ENCODE measurements at regions not wholly inside any gene's neighbourhood (a gene's known extent, or its start where the extent isn't known, plus 50 kb on each side); places are given as distances from the start of the nearest gene placed in this dataset.
"Not testable (repeated sequence)": the region's sequence is repeated elsewhere in the genome, so short reads cannot be mapped to it uniquely, and the experiment has no call there.

DNA sequence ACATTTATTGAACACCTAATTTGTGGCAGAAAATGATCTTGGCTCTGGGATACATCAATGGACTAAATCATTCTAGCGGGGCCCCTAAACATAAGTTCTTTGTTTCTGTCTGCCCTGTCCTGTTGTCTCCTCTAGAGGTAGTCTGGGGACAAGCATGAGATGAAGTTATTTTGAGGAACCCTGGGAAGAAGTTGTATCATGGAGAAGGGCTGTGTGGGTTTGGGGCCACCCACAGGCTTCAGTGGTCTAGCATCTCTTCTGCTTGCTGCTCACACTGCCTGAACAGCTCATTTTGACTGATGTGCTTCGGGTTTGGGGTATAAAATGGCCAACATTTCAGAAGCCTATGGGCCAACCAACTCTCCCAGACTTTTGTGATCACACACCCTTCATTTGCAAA is 50.3 kb upstream of the OSBPL11 start:
- no peaks in the 10 kb centered on the region for H3K9me3 ChIP-seq (ENCODE audit: control insufficient read depth, insufficient read depth, low read length)
- no peak overlapping the region for H3K9ac ChIP-seq (ENCODE audit: low read depth, low read length)
- H3K36me3 ChIP-seq (ENCODE audit: insufficient read depth, low read length) = no peaks in the 10 kb centered on the region
- peaks cover 3% of the 10 kb centered on the region; the same call in 1 of the 2 replicates for H3K4me1 ChIP-seq (ENCODE audit: insufficient read depth, low read length)

DNA sequence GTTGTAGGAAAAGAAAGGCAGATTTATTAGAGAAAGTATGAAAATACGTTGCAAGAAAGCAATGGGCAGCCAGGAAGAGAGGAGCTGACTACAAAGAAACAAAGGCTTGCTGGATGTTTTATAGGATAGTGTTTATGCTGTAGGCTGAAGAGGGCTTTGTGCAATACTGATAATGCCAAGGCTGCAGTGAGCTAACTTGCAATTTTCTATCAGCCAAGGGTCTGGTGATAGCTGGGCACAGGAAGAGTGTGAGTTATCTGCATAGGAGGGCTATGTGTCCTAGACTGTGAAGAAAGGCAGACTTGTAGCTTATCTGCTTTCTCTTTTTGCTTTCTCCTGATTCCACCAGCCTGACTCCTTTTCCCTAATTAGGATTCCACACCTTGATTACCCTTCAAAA is 51.3 kb upstream of the OSBPL11 start:
- no peaks in the 10 kb centered on the region for H3K36me3 ChIP-seq (ENCODE audit: insufficient read depth, low read length)
- no peak overlapping the region for H3K9ac ChIP-seq (ENCODE audit: low read depth, low read length)
- H3K9me3 ChIP-seq (ENCODE audit: control insufficient read depth, insufficient read depth, low read length) = no peaks in the 10 kb centered on the region
- H3K4me1 ChIP-seq (ENCODE audit: insufficient read depth, low read length) = peaks cover 11% of the 10 kb centered on the region

DNA sequence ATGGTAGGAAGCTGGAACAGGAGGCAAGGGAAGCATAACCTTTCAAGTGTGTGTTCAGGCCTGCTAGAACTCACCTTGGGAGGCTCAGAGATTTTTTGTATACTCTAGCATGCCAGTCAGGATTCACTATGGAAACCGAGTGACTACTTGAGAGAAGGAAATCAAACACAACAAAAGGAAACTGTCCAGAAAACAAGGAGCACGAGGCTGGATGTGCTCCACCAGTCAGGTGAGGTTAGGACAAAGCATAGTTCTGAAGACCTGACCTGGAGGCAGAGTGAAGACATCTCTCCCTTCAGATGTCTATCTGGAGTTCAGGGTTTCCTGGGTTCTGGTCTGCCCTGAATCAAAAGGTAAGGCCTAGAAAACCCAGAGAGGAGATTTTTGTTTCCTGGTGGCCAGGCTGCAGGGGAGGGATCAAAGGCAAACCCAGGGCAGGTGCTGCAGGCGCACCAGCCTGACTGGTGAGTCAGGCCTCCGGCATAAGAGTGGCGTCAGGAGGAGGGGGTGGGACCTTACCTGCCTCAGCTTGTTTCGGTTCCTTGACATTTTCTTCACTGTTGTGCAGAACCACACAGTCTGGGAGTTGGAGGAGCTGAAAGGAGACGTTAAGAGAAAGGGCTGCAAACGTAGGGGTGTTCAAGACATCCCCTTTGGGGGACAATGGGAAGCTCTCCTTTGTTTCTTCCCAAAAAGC is 52.2 kb upstream of the OSBPL11 start:
- Histone ChIP-seq H3K4me1 (ENCODE audit: insufficient read depth, low read length) (peaks cover 12% of the 10 kb centered on the region), H3K9me3 (ENCODE audit: control insufficient read depth, insufficient read depth, low read length) (no peaks in the 10 kb centered on the region), H3K9ac (ENCODE audit: low read depth, low read length) (no peak overlapping the region), H3K36me3 (ENCODE audit: insufficient read depth, low read length) (no peaks in the 10 kb centered on the region)

DNA sequence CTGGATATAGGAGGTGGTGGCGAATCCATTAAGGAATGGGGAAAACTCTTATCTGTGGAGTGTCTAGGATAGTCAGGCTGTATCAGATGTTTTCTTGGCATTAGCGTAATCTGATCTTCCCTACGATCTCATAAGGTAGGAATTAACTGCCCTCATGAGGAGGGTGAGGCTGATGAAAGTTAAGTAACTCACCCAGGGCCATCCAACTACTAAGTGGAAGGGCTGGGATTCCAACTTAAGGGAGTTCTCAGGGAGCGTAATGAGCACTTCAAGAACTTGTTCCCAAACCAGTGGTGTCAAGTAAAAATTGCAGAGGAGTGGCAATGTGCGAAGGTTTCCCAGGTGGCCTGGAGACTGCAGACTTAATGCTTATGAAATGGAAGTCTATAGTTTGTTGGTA is 55.9 kb upstream of the OSBPL11 start:
- H3K4me1 ChIP-seq (ENCODE audit: insufficient read depth, low read length) = peaks cover 12% of the 10 kb centered on the region
- H3K36me3 ChIP-seq (ENCODE audit: insufficient read depth, low read length) = no peaks in the 10 kb centered on the region
- H3K9me3 ChIP-seq (ENCODE audit: control insufficient read depth, insufficient read depth, low read length) = no peaks in the 10 kb centered on the region
- no peak overlapping the region for H3K9ac ChIP-seq (ENCODE audit: low read depth, low read length)

DNA sequence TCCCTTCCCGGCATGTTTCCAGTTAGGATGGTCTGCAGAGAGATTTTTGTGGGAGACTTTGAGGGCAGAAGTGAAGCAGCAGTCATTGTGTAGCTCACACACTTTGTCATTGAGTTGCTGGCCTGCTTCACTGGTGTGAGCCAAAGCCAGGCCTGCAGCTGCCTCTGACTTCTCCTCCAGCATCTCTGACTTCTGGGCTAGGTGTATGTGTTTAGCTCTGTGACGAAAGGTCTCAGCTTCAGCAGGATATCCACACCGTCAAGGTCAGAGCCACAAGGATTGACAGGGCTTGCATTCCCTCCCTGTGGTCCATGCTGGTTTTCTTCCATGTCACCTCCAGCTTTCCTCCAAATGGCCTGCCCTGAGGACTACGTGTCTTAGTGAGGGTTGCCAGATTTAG is 57.1 kb upstream of the OSBPL11 start:
- H3K9ac ChIP-seq (ENCODE audit: low read depth, low read length) = no peak overlapping the region
- H3K36me3 ChIP-seq (ENCODE audit: insufficient read depth, low read length) = no peaks in the 10 kb centered on the region
- H3K9me3 ChIP-seq (ENCODE audit: control insufficient read depth, insufficient read depth, low read length) = no peaks in the 10 kb centered on the region
- H3K4me1 ChIP-seq (ENCODE audit: insufficient read depth, low read length) = peaks cover 12% of the 10 kb centered on the region

DNA sequence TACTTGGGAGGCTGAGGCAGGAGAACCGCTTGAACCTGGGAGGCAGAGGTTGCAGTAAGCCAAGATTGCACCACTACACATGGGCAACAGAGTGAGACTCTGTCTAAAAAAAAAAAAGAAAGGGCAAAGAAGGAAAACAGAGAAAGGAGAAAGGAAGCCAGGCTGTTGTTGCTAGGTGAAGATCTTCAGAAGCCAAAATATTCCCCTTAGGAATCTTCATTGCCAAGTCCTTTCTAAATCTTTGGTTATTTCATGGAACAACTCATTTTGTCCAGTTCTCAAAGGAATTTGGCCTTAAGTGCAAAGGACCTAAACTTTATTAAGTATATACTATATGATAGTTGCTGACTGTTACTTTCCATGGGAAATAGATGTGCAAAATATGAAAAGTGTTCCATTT is 59.2 kb upstream of the OSBPL11 start:
- Histone ChIP-seq H3K9ac (ENCODE audit: low read depth, low read length) (no peak overlapping the region), H3K36me3 (ENCODE audit: insufficient read depth, low read length) (no peaks in the 10 kb centered on the region), H3K4me1 (ENCODE audit: insufficient read depth, low read length) (peaks cover 9% of the 10 kb centered on the region), H3K9me3 (ENCODE audit: control insufficient read depth, insufficient read depth, low read length) (peaks cover 4% of the 10 kb centered on the region; the same call in 1 of the 2 replicates)

DNA sequence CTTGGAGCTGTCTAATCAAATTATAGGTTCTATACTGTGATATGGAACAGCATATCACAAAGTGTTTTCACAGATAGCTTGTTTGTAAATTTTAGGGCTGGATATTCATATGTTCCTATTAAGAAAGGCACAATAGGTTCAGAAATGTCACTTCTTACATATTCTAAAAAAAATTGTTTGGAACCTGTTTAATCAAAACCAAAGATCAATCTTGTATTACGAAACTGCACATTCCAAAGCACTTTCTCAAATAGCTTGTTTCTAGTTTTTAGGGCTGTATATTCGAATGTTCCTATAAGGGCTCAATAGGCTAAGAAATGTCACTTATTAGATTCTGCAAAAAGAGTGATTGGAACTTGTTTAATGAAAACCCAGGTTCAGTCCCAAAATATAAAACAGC is 67.4 kb upstream of the OSBPL11 start:
- no peak overlapping the region for H3K9ac ChIP-seq (ENCODE audit: low read depth, low read length)
- no peaks in the 10 kb centered on the region for H3K4me1 ChIP-seq (ENCODE audit: insufficient read depth, low read length)
- H3K36me3 ChIP-seq (ENCODE audit: insufficient read depth, low read length) = no peaks in the 10 kb centered on the region
- peaks cover 9% of the 10 kb centered on the region; the same call in 1 of the 2 replicates for H3K9me3 ChIP-seq (ENCODE audit: control insufficient read depth, insufficient read depth, low read length)

DNA sequence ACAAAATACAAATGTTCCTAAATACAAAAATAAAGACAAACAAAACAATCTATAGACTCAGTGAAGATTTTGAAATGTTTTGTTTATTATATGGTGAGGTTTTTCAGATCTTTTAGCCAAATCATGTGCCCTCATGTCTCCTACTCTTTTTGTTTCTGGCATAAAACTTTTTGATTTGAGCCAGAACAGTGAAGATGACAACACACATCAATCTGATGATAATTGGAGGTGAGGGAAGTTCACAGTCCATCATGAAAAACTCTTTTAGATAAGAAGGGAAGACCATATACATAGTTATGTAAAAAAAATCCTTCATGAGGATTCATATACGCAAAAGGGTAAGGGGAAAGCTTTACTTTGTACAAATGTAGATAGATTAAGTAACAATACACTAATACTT is 75.1 kb upstream of the OSBPL11 start:
- H3K9me3 ChIP-seq (ENCODE audit: control insufficient read depth, insufficient read depth, low read length) = no peaks in the 10 kb centered on the region

DNA sequence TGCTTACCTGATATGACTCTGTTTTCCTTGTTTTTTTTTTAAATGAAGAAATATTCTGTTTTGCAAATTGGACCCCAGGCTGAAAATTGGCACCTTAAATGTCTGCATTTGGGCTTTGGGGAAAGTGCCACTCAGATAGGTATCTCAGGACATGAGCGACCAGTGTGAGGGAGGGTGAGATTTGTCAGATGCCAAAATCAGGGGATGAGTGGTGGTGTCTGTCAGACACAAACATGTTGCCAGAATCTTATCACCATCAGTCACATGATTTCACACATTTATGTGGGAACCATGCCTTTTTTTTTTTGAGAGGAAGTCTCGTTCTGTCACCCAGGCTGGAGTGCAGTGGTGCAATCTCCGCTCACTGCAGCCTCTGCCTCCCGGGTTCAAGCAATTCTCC is 75.6 kb upstream of the OSBPL11 start:
- Histone ChIP-seq H3K9ac (ENCODE audit: low read depth, low read length) (no peak overlapping the region), H3K4me1 (ENCODE audit: insufficient read depth, low read length) (peaks cover 3% of the 10 kb centered on the region; the same call in 1 of the 2 replicates), H3K36me3 (ENCODE audit: insufficient read depth, low read length) (no peaks in the 10 kb centered on the region), H3K9me3 (ENCODE audit: control insufficient read depth, insufficient read depth, low read length) (no peaks in the 10 kb centered on the region)

More for the DNA sequence above, 75.1 kb upstream of the OSBPL11 start:
- Histone ChIP-seq H3K4me1 (ENCODE audit: insufficient read depth, low read length) (no peaks in the 10 kb centered on the region), H3K9ac (ENCODE audit: low read depth, low read length) (no peak overlapping the region), H3K36me3 (ENCODE audit: insufficient read depth, low read length) (no peaks in the 10 kb centered on the region)

DNA sequence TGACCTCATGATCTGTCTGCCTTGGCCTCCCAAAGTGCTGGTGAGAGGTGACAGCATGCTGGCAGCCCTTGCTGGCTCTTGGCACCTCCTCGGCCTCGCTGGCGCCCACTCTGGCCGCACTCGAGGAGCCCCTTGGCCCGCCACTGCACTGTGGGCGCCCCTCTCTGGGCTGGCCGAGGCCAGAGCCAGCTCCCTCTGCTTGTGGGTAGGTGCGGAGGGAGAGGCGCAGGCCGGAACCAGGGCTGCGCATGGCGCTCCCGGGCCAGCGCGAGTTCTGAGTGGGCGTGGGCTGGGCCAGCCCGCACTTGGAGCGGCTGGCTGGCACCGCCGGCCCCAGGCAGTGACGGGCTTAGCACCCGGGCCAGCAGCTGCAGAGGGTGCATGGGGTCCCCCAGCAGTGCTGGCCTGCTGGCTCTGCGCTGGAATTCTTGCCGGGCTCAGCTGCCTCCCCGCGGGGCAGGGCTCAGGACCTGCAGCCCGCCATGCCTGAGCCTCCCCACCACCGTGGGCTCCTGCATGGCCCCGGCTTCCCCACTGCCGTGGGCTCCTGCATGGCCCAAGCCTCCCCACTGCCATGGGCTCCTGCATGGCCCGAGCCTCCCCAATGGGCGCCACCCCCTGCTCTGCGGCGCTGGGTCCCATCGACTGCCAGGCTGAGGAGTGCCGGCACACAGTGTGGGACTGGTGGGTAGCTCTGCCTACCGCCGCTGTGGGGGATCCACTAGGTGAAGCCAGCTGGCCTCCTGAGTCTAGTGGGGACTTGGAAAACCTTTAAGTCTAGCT is 76.4 kb upstream of the OSBPL11 start:
- H3K4me1 ChIP-seq (ENCODE audit: insufficient read depth, low read length) = peaks cover 3% of the 10 kb centered on the region; the same call in 1 of the 2 replicates
- H3K36me3 ChIP-seq (ENCODE audit: insufficient read depth, low read length) = no peaks in the 10 kb centered on the region
- H3K9me3 ChIP-seq (ENCODE audit: control insufficient read depth, insufficient read depth, low read length) = no peaks in the 10 kb centered on the region
- no peak overlapping the region for H3K9ac ChIP-seq (ENCODE audit: low read depth, low read length)

DNA sequence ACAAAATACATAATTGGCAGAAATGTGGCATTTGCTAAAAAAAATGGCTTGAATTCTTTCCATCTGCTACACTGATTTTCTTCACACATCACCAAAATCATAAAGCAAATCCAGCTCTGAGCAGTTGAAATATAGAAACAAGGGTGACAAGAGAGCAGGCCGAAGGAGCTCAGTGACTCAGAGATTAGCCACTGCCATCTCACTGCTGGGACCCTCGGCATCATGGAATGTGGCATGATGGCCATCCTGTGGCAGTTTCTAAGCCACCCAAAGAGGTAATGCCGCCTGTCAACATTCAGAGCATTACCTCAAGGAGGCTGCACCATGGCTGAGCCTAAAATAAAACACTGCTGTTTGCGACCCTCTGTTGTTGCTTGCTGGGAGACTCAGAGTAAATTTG is 80.5 kb upstream of the OSBPL11 start:
- no peaks in the 10 kb centered on the region for H3K9me3 ChIP-seq (ENCODE audit: control insufficient read depth, insufficient read depth, low read length)
- H3K36me3 ChIP-seq (ENCODE audit: insufficient read depth, low read length) = no peaks in the 10 kb centered on the region
- H3K9ac ChIP-seq (ENCODE audit: low read depth, low read length) = no peak overlapping the region
- H3K4me1 ChIP-seq (ENCODE audit: insufficient read depth, low read length) = peaks cover 3% of the 10 kb centered on the region; the same call in 1 of the 2 replicates

DNA sequence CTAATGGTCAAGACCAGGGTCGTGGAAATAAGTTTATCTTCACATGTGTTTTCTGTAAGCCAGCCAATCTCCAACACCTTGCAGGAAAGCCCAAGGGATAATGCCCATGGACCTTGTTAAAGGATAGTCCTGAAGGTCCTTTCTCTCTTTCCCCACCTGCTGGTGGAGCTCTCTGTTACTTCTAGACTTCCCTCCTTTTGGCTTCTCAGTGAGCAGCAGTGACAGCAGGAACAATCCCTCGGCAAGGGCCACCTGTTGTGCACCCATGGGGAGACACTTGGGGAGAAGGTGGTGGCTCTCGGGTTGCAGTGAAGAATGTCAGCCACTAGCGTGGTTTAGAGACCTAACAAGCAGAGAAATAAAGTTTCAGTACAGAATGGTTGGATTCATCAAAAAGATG is 84.0 kb upstream of the OSBPL11 start:
- Histone ChIP-seq H3K4me1 (ENCODE audit: insufficient read depth, low read length) (peaks cover 3% of the 10 kb centered on the region; the same call in 1 of the 2 replicates), H3K9ac (ENCODE audit: low read depth, low read length) (no peak overlapping the region), H3K36me3 (ENCODE audit: insufficient read depth, low read length) (no peaks in the 10 kb centered on the region), H3K9me3 (ENCODE audit: control insufficient read depth, insufficient read depth, low read length) (no peaks in the 10 kb centered on the region)

DNA sequence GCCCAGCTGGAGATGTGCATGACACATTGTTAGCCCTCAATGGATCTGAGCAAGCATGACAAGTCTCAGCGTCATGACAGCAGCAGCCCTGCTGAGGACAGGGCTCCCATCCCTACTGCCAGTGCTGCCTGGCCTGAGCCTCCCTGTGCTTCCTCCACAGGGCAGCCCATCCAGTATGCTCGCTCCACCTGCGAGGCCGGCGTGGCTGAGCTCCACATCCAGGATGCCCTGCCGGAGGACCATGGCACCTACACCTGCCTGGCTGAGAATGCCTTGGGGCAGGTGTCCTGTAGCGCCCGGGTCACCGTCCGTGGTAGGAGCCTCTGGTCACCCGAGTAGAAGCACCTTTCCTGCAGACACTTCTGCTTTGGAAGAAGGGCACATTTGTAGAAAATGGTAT is 85.8 kb upstream of the OSBPL11 start:
- Histone ChIP-seq H3K36me3 (ENCODE audit: insufficient read depth, low read length) (no peaks in the 10 kb centered on the region), H3K9ac (ENCODE audit: low read depth, low read length) (no peak overlapping the region), H3K4me1 (ENCODE audit: insufficient read depth, low read length) (no peaks in the 10 kb centered on the region), H3K9me3 (ENCODE audit: control insufficient read depth, insufficient read depth, low read length) (no peaks in the 10 kb centered on the region)

DNA sequence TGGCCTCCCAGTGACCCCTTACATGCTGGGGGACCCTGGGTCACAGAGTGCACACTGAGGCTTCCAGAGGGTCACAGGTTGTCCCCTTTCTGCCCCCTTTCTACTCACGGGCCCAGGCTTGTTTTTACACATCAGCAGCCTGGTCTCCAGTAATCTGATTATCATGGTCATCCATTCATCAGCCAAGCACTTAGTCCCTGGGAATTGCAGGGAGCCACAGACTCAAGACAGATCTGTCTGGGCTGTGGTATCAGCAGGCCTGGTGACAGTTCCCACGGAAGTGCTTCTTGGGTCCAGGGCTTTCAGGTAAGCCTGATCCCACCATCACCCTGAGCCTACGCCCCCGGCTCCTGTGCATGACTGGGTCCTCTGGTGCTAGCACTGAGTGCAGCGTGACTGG is 86.6 kb upstream of the OSBPL11 start:
- H3K36me3 ChIP-seq (ENCODE audit: insufficient read depth, low read length); H3K4me1 ChIP-seq (ENCODE audit: insufficient read depth, low read length); H3K9me3 ChIP-seq (ENCODE audit: control insufficient read depth, insufficient read depth, low read length); H3K9ac ChIP-seq (ENCODE audit: low read depth, low read length): not testable (repeated sequence)

DNA sequence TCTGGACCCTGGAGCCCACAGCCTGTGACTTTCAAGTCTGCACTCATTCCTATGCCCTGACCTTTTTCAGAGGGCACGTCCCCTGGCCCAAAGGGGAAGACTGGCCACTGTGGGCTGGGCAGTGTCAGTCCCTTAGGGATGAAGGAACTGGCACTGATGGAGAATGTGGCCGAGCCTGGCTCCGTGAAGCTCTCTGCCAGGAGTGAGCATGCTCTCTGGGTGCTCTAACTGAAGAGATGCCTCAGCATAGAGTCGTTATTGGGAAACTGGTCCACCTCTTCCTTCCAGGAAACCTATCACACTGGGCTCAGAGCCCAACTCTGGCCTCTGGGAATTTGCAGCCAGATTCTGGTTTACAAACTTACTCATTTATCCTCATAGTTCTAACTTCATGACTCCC is 87.3 kb upstream of the OSBPL11 start:
- H3K36me3 ChIP-seq (ENCODE audit: insufficient read depth, low read length); H3K4me1 ChIP-seq (ENCODE audit: insufficient read depth, low read length); H3K9ac ChIP-seq (ENCODE audit: low read depth, low read length); H3K9me3 ChIP-seq (ENCODE audit: control insufficient read depth, insufficient read depth, low read length): not testable (repeated sequence)

All from ES-I3 (cell line).